Mononuclear cell (primary cell): ENCODE measurements at regions not wholly inside any gene's neighbourhood (a gene's known extent, or its start where the extent isn't known, plus 50 kb on each side); places are given as distances from the start of the nearest gene placed in this dataset.

ENCODE experiments used
- H3K27me3 ChIP-seq: 2 replicates; pipeline ENCODE4 v1.6.0; 2011; ENCODE audit warnings: low read length, control low read depth; ENCODE audit not compliant: insufficient read depth
- H3K4me1 ChIP-seq: 2 replicates; pipeline ENCODE4 v1.5.1; 2011; ENCODE audit warnings: mild to moderate bottlenecking, low read length, control low read depth; ENCODE audit not compliant: insufficient read depth
- H3K4me3 ChIP-seq: 2 replicates; pipeline ENCODE4 v1.5.1; 2011; ENCODE audit warnings: mild to moderate bottlenecking, low read length, moderate library complexity
- H3K9me3 ChIP-seq: 2 replicates; pipeline ENCODE4 v1.5.1; 2011; ENCODE audit warnings: low read depth, mild to moderate bottlenecking, control low read depth, low read length

GRCh38 chr12:93247313-93247991 lies 130.3 kb upstream of the NUDT4 start:
- Histone ChIP-seq H3K9me3 (no peaks in the 10 kb centered on the region), H3K27me3 (no peaks in the 10 kb centered on the region), H3K4me3 (no peak overlapping the region)

GRCh38 chr12:93252221-93252620 lies 125.5 kb upstream of the NUDT4 start:
- H3K9me3 ChIP-seq: peaks cover 9% of the 10 kb centered on the region
- no peaks in the 10 kb centered on the region for H3K27me3 ChIP-seq
- peaks cover 8% of the 10 kb centered on the region for H3K4me1 ChIP-seq
- no peak overlapping the region for H3K4me3 ChIP-seq

More at GRCh38 chr12:93247313-93247991, 130.3 kb upstream of the NUDT4 start:
- H3K4me1 ChIP-seq: peaks cover 47% of the 10 kb centered on the region

- peaks cover 9% of the 10 kb centered on the region for H3K9me3 ChIP-seq
- H3K4me3 ChIP-seq: no peak overlapping the region
- no peaks in the 10 kb centered on the region for H3K27me3 ChIP-seq
- H3K4me1 ChIP-seq: no peaks in the 10 kb centered on the region
Observed at GRCh38 chr12:93254911-93255310, 122.8 kb upstream of the NUDT4 start.

GRCh38 chr12:93256256-93256969 lies 121.3 kb upstream of the NUDT4 start:
- no peaks in the 10 kb centered on the region for H3K27me3 ChIP-seq
- H3K4me3 ChIP-seq: no peak overlapping the region
- no peaks in the 10 kb centered on the region for H3K4me1 ChIP-seq
- peaks cover 9% of the 10 kb centered on the region for H3K9me3 ChIP-seq

GRCh38 chr12:93261505-93262094 lies 116.1 kb upstream of the NUDT4 start:
- Histone ChIP-seq H3K4me1 (no peaks in the 10 kb centered on the region), H3K27me3 (no peaks in the 10 kb centered on the region), H3K9me3 (no peaks in the 10 kb centered on the region), H3K4me3 (no peak overlapping the region)

GRCh38 chr12:93272997-93273396 lies 104.7 kb upstream of the NUDT4 start:
- Histone ChIP-seq H3K4me1 (no peaks in the 10 kb centered on the region), H3K27me3 (no peaks in the 10 kb centered on the region), H3K4me3 (no peak overlapping the region), H3K9me3 (no peaks in the 10 kb centered on the region)

- Histone ChIP-seq H3K4me3 (no peak overlapping the region), H3K9me3 (no peaks in the 10 kb centered on the region), H3K4me1 (no peaks in the 10 kb centered on the region), H3K27me3 (no peaks in the 10 kb centered on the region)
Observed at GRCh38 chr12:93273834-93274564, 103.7 kb upstream of the NUDT4 start.

GRCh38 chr12:93274937-93275336 lies 102.8 kb upstream of the NUDT4 start:
- Histone ChIP-seq H3K4me1 (no peaks in the 10 kb centered on the region), H3K27me3 (no peaks in the 10 kb centered on the region), H3K4me3 (no peak overlapping the region), H3K9me3 (no peaks in the 10 kb centered on the region)

- H3K4me3 ChIP-seq: no peak overlapping the region
- no peaks in the 10 kb centered on the region for H3K9me3 ChIP-seq
- no peaks in the 10 kb centered on the region for H3K27me3 ChIP-seq
- H3K4me1 ChIP-seq: no peaks in the 10 kb centered on the region
Observed at GRCh38 chr12:93275589-93275988, 102.1 kb upstream of the NUDT4 start.

- H3K4me1 ChIP-seq: no peaks in the 10 kb centered on the region
- no peak overlapping the region for H3K4me3 ChIP-seq
- H3K27me3 ChIP-seq: no peaks in the 10 kb centered on the region
- no peaks in the 10 kb centered on the region for H3K9me3 ChIP-seq
Observed at GRCh38 chr12:93279565-93280412, 97.9 kb upstream of the NUDT4 start.

- Histone ChIP-seq H3K27me3 (no peaks in the 10 kb centered on the region), H3K9me3 (no peaks in the 10 kb centered on the region), H3K4me3 (no peak overlapping the region), H3K4me1 (no peaks in the 10 kb centered on the region)
Observed at GRCh38 chr12:93287149-93287548, 90.6 kb upstream of the NUDT4 start.

GRCh38 chr12:93288626-93289025 lies 89.1 kb upstream of the NUDT4 start:
- Histone ChIP-seq H3K4me1 (no peaks in the 10 kb centered on the region), H3K27me3 (no peaks in the 10 kb centered on the region), H3K4me3 (no peak overlapping the region), H3K9me3 (no peaks in the 10 kb centered on the region)

GRCh38 chr12:93290391-93290790 lies 87.3 kb upstream of the NUDT4 start:
- Histone ChIP-seq H3K4me1 (no peaks in the 10 kb centered on the region), H3K4me3 (no peak overlapping the region), H3K9me3 (no peaks in the 10 kb centered on the region), H3K27me3 (no peaks in the 10 kb centered on the region)

- Histone ChIP-seq H3K4me3 (no peak overlapping the region), H3K27me3 (no peaks in the 10 kb centered on the region), H3K9me3 (no peaks in the 10 kb centered on the region), H3K4me1 (peaks cover 1% of the 10 kb centered on the region)
Observed at GRCh38 chr12:93292213-93292612, 85.5 kb upstream of the NUDT4 start.
